ENCODE measurements at regions not wholly inside any gene's neighbourhood (a gene's known extent, or its start where the extent isn't known, plus 50 kb on each side); places are given as distances from the start of the nearest gene placed in this dataset.

- H3K27ac ChIP-seq: no peak overlapping the region
- H3K36me3 ChIP-seq: no peaks in the 10 kb centered on the region
- no peak for DNase-seq
These were observed 508.6 kb upstream of the EPHA5 start for GRCh38 chr4:66178906-66179305.

DNA sequence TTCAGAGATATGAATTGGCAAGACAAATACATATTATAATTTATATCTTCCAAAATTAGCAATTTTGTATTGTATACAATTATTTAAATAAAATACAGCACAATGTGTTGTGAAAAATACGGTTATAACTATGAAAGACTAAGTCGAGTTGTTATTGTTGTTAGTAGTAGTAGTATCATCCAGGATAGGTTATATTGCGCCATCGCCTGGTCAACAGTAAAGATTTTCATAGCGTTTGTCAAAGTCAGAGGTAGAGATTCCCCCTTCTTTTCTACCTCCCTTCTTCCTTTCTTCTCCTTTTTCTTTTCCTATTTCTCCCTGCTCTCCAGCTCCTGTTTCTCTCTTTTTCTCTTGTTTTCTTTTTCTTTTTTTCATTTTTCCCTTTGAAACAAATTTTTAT is 499.1 kb upstream of the EPHA5 start:
- H3K27me3 ChIP-seq: no peaks in the 10 kb centered on the region
- H3K9me3 ChIP-seq: no peaks in the 10 kb centered on the region
- no peak overlapping the region for H3K27ac ChIP-seq
- TF ChIP-seq POLR2A (IDR thresholded peaks at IDR 0.05): no peak
- no peaks in the 10 kb centered on the region for H3K36me3 ChIP-seq
- H3K4me1 ChIP-seq: no peaks in the 10 kb centered on the region
- no peak overlapping the region for H3K4me3 ChIP-seq
- no peak for DNase-seq

More at GRCh38 chr4:66178906-66179305, 508.6 kb upstream of the EPHA5 start:
- TF ChIP-seq, protein P1, sequence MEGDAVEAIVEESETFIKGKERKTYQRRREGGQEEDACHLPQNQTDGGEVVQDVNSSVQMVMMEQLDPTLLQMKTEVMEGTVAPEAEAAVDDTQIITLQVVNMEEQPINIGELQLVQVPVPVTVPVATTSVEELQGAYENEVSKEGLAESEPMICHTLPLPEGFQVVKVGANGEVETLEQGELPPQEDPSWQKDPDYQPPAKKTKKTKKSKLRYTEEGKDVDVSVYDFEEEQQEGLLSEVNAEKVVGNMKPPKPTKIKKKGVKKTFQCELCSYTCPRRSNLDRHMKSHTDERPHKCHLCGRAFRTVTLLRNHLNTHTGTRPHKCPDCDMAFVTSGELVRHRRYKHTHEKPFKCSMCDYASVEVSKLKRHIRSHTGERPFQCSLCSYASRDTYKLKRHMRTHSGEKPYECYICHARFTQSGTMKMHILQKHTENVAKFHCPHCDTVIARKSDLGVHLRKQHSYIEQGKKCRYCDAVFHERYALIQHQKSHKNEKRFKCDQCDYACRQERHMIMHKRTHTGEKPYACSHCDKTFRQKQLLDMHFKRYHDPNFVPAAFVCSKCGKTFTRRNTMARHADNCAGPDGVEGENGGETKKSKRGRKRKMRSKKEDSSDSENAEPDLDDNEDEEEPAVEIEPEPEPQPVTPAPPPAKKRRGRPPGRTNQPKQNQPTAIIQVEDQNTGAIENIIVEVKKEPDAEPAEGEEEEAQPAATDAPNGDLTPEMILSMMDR (IDR thresholded peaks at IDR 0.05): no peak
- no peak for TF ChIP-seq POLR2A (IDR thresholded peaks at IDR 0.05)
- no peaks in the 10 kb centered on the region for H3K4me1 ChIP-seq
- H3K27me3 ChIP-seq: no peaks in the 10 kb centered on the region
- H3K4me3 ChIP-seq: no peak overlapping the region
- no peaks in the 10 kb centered on the region for H3K9me3 ChIP-seq

- no peaks in the 10 kb centered on the region for H3K27me3 ChIP-seq
- no peak for DNase-seq
These were observed 494.6 kb upstream of the EPHA5 start for GRCh38 chr4:66164869-66165268.

DNA sequence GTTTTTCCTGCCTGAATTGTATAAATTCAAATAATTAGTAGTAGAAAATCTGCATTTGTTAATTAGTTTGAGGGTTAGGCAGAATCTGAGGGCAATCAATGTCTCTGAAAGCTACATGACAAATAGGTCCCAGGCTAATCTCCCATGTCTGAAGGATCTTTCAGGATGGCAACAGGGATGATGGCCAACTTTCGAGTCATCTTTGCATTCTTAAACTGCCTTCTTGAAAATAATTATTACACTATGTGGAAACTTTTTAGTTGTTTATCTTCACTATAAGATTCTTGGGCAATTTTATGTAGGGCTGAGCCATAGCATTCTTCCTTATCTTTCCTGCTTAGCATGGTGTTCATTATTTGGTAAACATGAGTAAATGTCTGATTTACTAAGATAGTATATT is 490.3 kb upstream of the EPHA5 start:
- H3K4me3 ChIP-seq: no peak overlapping the region
- no peak for DNase-seq
- TF ChIP-seq, protein P1 (IDR thresholded peaks at IDR 0.05): no peak
- no peak for TF ChIP-seq POLR2A (IDR thresholded peaks at IDR 0.05)
- H3K9me3 ChIP-seq: no peaks in the 10 kb centered on the region
- H3K4me1 ChIP-seq: no peaks in the 10 kb centered on the region
- H3K27ac ChIP-seq: no peak overlapping the region
- no peaks in the 10 kb centered on the region for H3K36me3 ChIP-seq
- H3K27me3 ChIP-seq: no peaks in the 10 kb centered on the region

More at GRCh38 chr4:66164869-66165268, 494.6 kb upstream of the EPHA5 start:
- TF ChIP-seq POLR2A (IDR thresholded peaks at IDR 0.05): no peak
- TF ChIP-seq, protein P1 (IDR thresholded peaks at IDR 0.05): no peak
- H3K4me1 ChIP-seq: no peaks in the 10 kb centered on the region
- no peaks in the 10 kb centered on the region for H3K36me3 ChIP-seq
- H3K9me3 ChIP-seq: no peaks in the 10 kb centered on the region
- no peak overlapping the region for H3K4me3 ChIP-seq
- H3K27ac ChIP-seq: no peak overlapping the region

GRCh38 chr4:66157594-66157993 is 487.3 kb upstream of the EPHA5 start:
- Histone ChIP-seq H3K9me3 (no peaks in the 10 kb centered on the region), H3K36me3 (no peaks in the 10 kb centered on the region), H3K4me3 (no peak overlapping the region), H3K27ac (no peak overlapping the region), H3K4me1 (no peaks in the 10 kb centered on the region), H3K27me3 (no peaks in the 10 kb centered on the region)
- TF ChIP-seq, protein P1 (IDR thresholded peaks at IDR 0.05): no peak
- no peak for TF ChIP-seq POLR2A (IDR thresholded peaks at IDR 0.05)
- no peak for DNase-seq

GRCh38 chr4:66130042-66130441 is 459.8 kb upstream of the EPHA5 start:
- Histone ChIP-seq H3K4me3 (no peak overlapping the region), H3K4me1 (no peaks in the 10 kb centered on the region), H3K36me3 (no peaks in the 10 kb centered on the region), H3K9me3 (no peaks in the 10 kb centered on the region), H3K27ac (no peak overlapping the region), H3K27me3 (no peaks in the 10 kb centered on the region)
- DNase-seq: no peak
- TF ChIP-seq, protein P1 (IDR thresholded peaks at IDR 0.05): no peak
- TF ChIP-seq POLR2A (IDR thresholded peaks at IDR 0.05): no peak
